Mesenchymal stem cell (in vitro differentiated cells and primary cell): ENCODE measurements at regions not wholly inside any gene's neighbourhood (a gene's known extent, or its start where the extent isn't known, plus 50 kb on each side); places are given as distances from the start of the nearest gene placed in this dataset.

ENCODE experiments used
- DNase-seq: peaks from one replicate; pipeline ENCODE4 v3.0.0-alpha.2; 2013
- H2AFZ ChIP-seq: one replicate; pipeline ENCODE4 v1.6.1; 2013; ENCODE audit warnings: low read depth, mild to moderate bottlenecking, control low read depth, inconsistent platforms, low read length, moderate library complexity
- H2AK5ac ChIP-seq: 2 replicates; pipeline ENCODE4 v1.6.1; 2013; ENCODE audit warnings: low read length, moderate library complexity, mild to moderate bottlenecking, inconsistent platforms; ENCODE audit not compliant: severe bottlenecking
- H2BK120ac ChIP-seq: one replicate; pipeline ENCODE4 v1.6.1; 2013; ENCODE audit warnings: low read depth, mild to moderate bottlenecking, inconsistent platforms, low read length, moderate library complexity
- H2BK12ac ChIP-seq, 2 experiments: one replicate each; pipeline ENCODE4 v1.6.1; 2013; ENCODE audit warnings: inconsistent platforms in 2 of 2, low read length in 2 of 2, mild to moderate bottlenecking in 2 of 2, moderate library complexity in 2 of 2, control low read depth in 1 of 2
- H2BK15ac ChIP-seq: one replicate; pipeline ENCODE4 v1.6.1; 2013; ENCODE audit warnings: mild to moderate bottlenecking, low read depth, inconsistent platforms; ENCODE audit not compliant: poor library complexity, severe bottlenecking
- H2BK5ac ChIP-seq: 2 replicates; pipeline ENCODE4 v1.6.1; 2013; ENCODE audit warnings: low read depth, mild to moderate bottlenecking, low read length, control low read depth, inconsistent platforms; ENCODE audit not compliant: poor library complexity, severe bottlenecking
- H3K14ac ChIP-seq, 2 experiments: one replicate each; pipeline ENCODE4 v1.6.1; 2013; ENCODE audit warnings: inconsistent platforms in 2 of 2, low read length in 2 of 2, control low read depth in 1 of 2, mild to moderate bottlenecking in 1 of 2, moderate library complexity in 1 of 2
- H3K18ac ChIP-seq, 2 experiments: one replicate each; pipeline ENCODE4 v1.6.1; 2013; ENCODE audit warnings: inconsistent platforms in 2 of 2, low read length in 2 of 2, control low read depth in 1 of 2, low read depth in 1 of 2, mild to moderate bottlenecking in 1 of 2
- H3K23ac ChIP-seq, 2 experiments: one replicate each; pipeline ENCODE4 v1.6.1; 2013; ENCODE audit warnings: inconsistent platforms in 2 of 2, low read length in 2 of 2, mild to moderate bottlenecking in 2 of 2, moderate library complexity in 2 of 2, control low read depth in 1 of 2
- H3K27ac ChIP-seq: 2 replicates; pipeline ENCODE4 v1.5.1; 2013; ENCODE audit warnings: mild to moderate bottlenecking, moderate library complexity, low read length, control low read depth, inconsistent platforms; ENCODE audit not compliant: poor library complexity, severe bottlenecking
- H3K27me3 ChIP-seq, 2 experiments: 2 replicates each; pipeline versions ENCODE4 v1.6.1 to v1.7.0; 2013; ENCODE audit warnings: low read length in 2 of 2, mild to moderate bottlenecking in 2 of 2, moderate library complexity in 2 of 2, control low read depth in 1 of 2, inconsistent platforms in 1 of 2; ENCODE audit not compliant: control insufficient read depth in 1 of 2, insufficient read depth in 1 of 2
- H3K36me3 ChIP-seq, 2 experiments: 2 replicates each; pipeline versions ENCODE4 v1.6.1 to v1.7.0; 2013; ENCODE audit warnings: low read length in 2 of 2, control low read depth in 1 of 2, inconsistent platforms in 1 of 2, low read depth in 1 of 2, mild to moderate bottlenecking in 1 of 2; ENCODE audit not compliant: insufficient read depth in 2 of 2, control insufficient read depth in 1 of 2
- H3K4ac ChIP-seq, 2 experiments: one replicate each; pipeline ENCODE4 v1.6.1; 2013; ENCODE audit warnings: inconsistent platforms in 2 of 2, low read length in 2 of 2, mild to moderate bottlenecking in 2 of 2, moderate library complexity in 2 of 2, control low read depth in 1 of 2, low read depth in 1 of 2
- H3K4me1 ChIP-seq: 2 replicates; pipeline ENCODE4 v1.6.1; 2013; ENCODE audit warnings: low read depth, low read length, control low read depth; ENCODE audit not compliant: control insufficient read depth, insufficient read depth
- H3K4me2 ChIP-seq: 2 replicates; pipeline ENCODE4 v1.6.1; 2013; ENCODE audit warnings: low read length, mild to moderate bottlenecking, inconsistent platforms; ENCODE audit not compliant: poor library complexity, severe bottlenecking
- H3K4me3 ChIP-seq, 2 experiments: 2 replicates each; pipeline versions ENCODE4 v1.5.1 to v1.7.0; 2013; ENCODE audit warnings: low read length in 2 of 2, mild to moderate bottlenecking in 2 of 2, control low read depth in 1 of 2, low read depth in 1 of 2; ENCODE audit not compliant: insufficient read depth in 1 of 2
- H3K79me1 ChIP-seq: replicated peaks from 2 replicates; pipeline ENCODE4 v1.6.1; 2013; ENCODE audit warnings: mild to moderate bottlenecking, control low read depth, low read length, inconsistent platforms; ENCODE audit not compliant: poor library complexity, severe bottlenecking
- H3K9ac ChIP-seq: 2 replicates; pipeline ENCODE4 v1.7.0; 2013; ENCODE audit warnings: mild to moderate bottlenecking, low read length, moderate library complexity
- H3K9me3 ChIP-seq: 2 replicates; pipeline ENCODE4 v1.7.0; 2013; ENCODE audit warnings: mild to moderate bottlenecking, low read length; ENCODE audit not compliant: control insufficient read depth
- H4K8ac ChIP-seq: one replicate; pipeline ENCODE4 v1.6.1; 2013; ENCODE audit warnings: inconsistent platforms, mild to moderate bottlenecking, low read length, moderate library complexity
- H4K91ac ChIP-seq: one replicate; pipeline ENCODE4 v1.6.1; 2013; ENCODE audit warnings: mild to moderate bottlenecking, low read length, inconsistent platforms
- WGBS: methylation state at CpG from one replicate; pipeline ENCODE4 v1.1.7; 2013; ENCODE audit warnings: mixed read lengths; 5-methylcytosine and 5-hydroxymethylcytosine counted together

- no peak overlapping the region for H2BK15ac ChIP-seq
- H2BK12ac ChIP-seq = peak overlapping the region; percentile 16 to 62
- H3K36me3 ChIP-seq = no peaks in the 10 kb centered on the region
- H3K27me3 ChIP-seq = no peaks in the 10 kb centered on the region
- no peaks in the 10 kb centered on the region for H3K4me1 ChIP-seq
- H3K4me2 ChIP-seq = no peak overlapping the region
- no peak overlapping the region for H3K23ac ChIP-seq
- no peak overlapping the region for H2BK5ac ChIP-seq
- H4K91ac ChIP-seq = no peak overlapping the region
- H3K4me3 ChIP-seq = no peak overlapping the region
- H2BK120ac ChIP-seq = no peak overlapping the region
- 84% methylated on average over 3 of the region's 4 CpGs for WGBS
- no peak overlapping the region for H3K14ac ChIP-seq
- H2AFZ ChIP-seq = no peak overlapping the region
- no peak overlapping the region for H4K8ac ChIP-seq
- DNase-seq = no peak
- no peaks in the 10 kb centered on the region for H3K9me3 ChIP-seq
- H3K79me1 ChIP-seq = no peaks in the 10 kb centered on the region
- no peak overlapping the region for H2AK5ac ChIP-seq
- no peak overlapping the region for H3K27ac ChIP-seq
- no peak overlapping the region for H3K9ac ChIP-seq
- H3K4ac ChIP-seq = no peak overlapping the region
- H3K18ac ChIP-seq = no peak overlapping the region
Observed at GRCh38 chr7:106430535-106431455, 146.0 kb upstream of the NAMPT start.

- Histone ChIP-seq H3K4ac (peak overlapping the region in 1 of 2 experiments; percentile 62), H2BK12ac (peak overlapping the region; percentile 16 to 62), H2BK15ac (no peak overlapping the region), H3K18ac (no peak overlapping the region), H3K79me1 (no peaks in the 10 kb centered on the region), H2BK5ac (no peak overlapping the region), H2BK120ac (no peak overlapping the region), H3K27ac (no peak overlapping the region), H3K4me3 (no peak overlapping the region), H2AFZ (no peak overlapping the region), H3K23ac (no peak overlapping the region), H3K4me2 (no peak overlapping the region), H4K91ac (peak overlapping the region; percentile 44), H3K27me3 (no peaks in the 10 kb centered on the region), H4K8ac (no peak overlapping the region), H3K36me3 (no peaks in the 10 kb centered on the region), H3K9ac (no peak overlapping the region), H3K9me3 (no peaks in the 10 kb centered on the region), H2AK5ac (no peak overlapping the region), H3K4me1 (peaks cover 4% of the 10 kb centered on the region), H3K14ac (no peak overlapping the region)
- WGBS = 88% methylated on average over 4 of the region's 4 CpGs
- no peak for DNase-seq
Observed at GRCh38 chr7:106430103-106430502, 145.3 kb upstream of the NAMPT start.

- DNase-seq = no peak
- Histone ChIP-seq H3K79me1 (no peaks in the 10 kb centered on the region), H2BK15ac (no peak overlapping the region), H3K18ac (peak overlapping the region; percentile 3 to 31), H2AFZ (no peak overlapping the region), H2BK5ac (no peak overlapping the region), H2AK5ac (no peak overlapping the region), H2BK120ac (peak overlapping the region; percentile 78), H3K4me1 (peaks cover 9% of the 10 kb centered on the region), H3K27ac (no peak overlapping the region), H3K4me2 (no peak overlapping the region), H3K27me3 (no peaks in the 10 kb centered on the region), H3K4me3 (no peak overlapping the region), H3K4ac (peak overlapping the region in 1 of 2 experiments; percentile 19), H3K9me3 (no peaks in the 10 kb centered on the region), H2BK12ac (peak overlapping the region in 1 of 2 experiments; percentile 33), H3K14ac (peak overlapping the region in 1 of 2 experiments; percentile 85), H3K23ac (no peak overlapping the region), H3K9ac (no peak overlapping the region), H4K8ac (peak overlapping the region; percentile 5), H4K91ac (peak overlapping the region; percentile 80), H3K36me3 (no peaks in the 10 kb centered on the region)
- WGBS = 98% methylated on average over 5 of the region's 7 CpGs
Observed at GRCh38 chr7:106426803-106427202, 142.0 kb upstream of the NAMPT start.

- H2BK15ac ChIP-seq = no peak overlapping the region
- H3K9ac ChIP-seq = peak overlapping the region; percentile 81
- no peaks in the 10 kb centered on the region for H3K9me3 ChIP-seq
- peak overlapping the region; percentile 34 for H4K91ac ChIP-seq
- no peak overlapping the region for H2AK5ac ChIP-seq
- H3K27me3 ChIP-seq = no peaks in the 10 kb centered on the region
- H3K23ac ChIP-seq = peak overlapping the region in 1 of 2 experiments; percentile 57
- H3K27ac ChIP-seq = peak overlapping the region; percentile 71
- H3K4me2 ChIP-seq = no peak overlapping the region
- peak overlapping the region; percentile 58 to 64 for H3K4ac ChIP-seq
- no peaks in the 10 kb centered on the region for H3K36me3 ChIP-seq
- H2AFZ ChIP-seq = no peak overlapping the region
- H2BK120ac ChIP-seq = peak overlapping the region; percentile 3
- peak; percentile 100 for DNase-seq
- 22% methylated on average over 4 of the region's 7 CpGs for WGBS
- peak overlapping the region; percentile 47 to 79 for H3K18ac ChIP-seq
- H3K14ac ChIP-seq = peak overlapping the region in 1 of 2 experiments; percentile 84
- peak overlapping the region; percentile 95 for H4K8ac ChIP-seq
- peaks cover 13% of the 10 kb centered on the region for H3K4me1 ChIP-seq
- peak overlapping the region in 1 of 2 experiments; percentile 39 for H3K4me3 ChIP-seq
- no peak overlapping the region for H2BK5ac ChIP-seq
- H2BK12ac ChIP-seq = peak overlapping the region; percentile 60 to 90
- H3K79me1 ChIP-seq = no peaks in the 10 kb centered on the region
Observed at GRCh38 chr7:106425017-106425719, 140.4 kb upstream of the NAMPT start.
